ENCODE measurements at regions not wholly inside any gene's neighbourhood (a gene's known extent, or its start where the extent isn't known, plus 50 kb on each side); places are given as distances from the start of the nearest gene placed in this dataset.

- ATAC-seq, result no peak
- peak overlapping the region; percentile 47 for H3K27ac Mint-ChIP-seq
- no peak for DNase-seq
- H3K36me3 Mint-ChIP-seq (ENCODE audit: low read depth), result no peaks in the 10 kb centered on the region
- no peaks in the 10 kb centered on the region for H3K27me3 Mint-ChIP-seq
- H3K4me3 Mint-ChIP-seq, result no peak overlapping the region
- no peaks in the 10 kb centered on the region for H3K4me1 Mint-ChIP-seq
- no peaks in the 10 kb centered on the region for H3K9me3 ChIP-seq (ENCODE audit: control insufficient read depth, low read length, poor library complexity, severe bottlenecking)
Observed at GRCh38 chrX:38746102-38746501, 55.2 kb upstream of the MID1IP1 start.

GRCh38 chrX:38750551-38750950 lies 50.7 kb upstream of the MID1IP1 start:
- ATAC-seq, result no peak
- no peak overlapping the region for H3K27ac Mint-ChIP-seq
- no peaks in the 10 kb centered on the region for H3K4me1 Mint-ChIP-seq
- H3K9me3 ChIP-seq (ENCODE audit: control insufficient read depth, low read length, poor library complexity, severe bottlenecking), result no peaks in the 10 kb centered on the region
- H3K4me3 Mint-ChIP-seq, result no peak overlapping the region
- no peak for DNase-seq
- H3K27me3 Mint-ChIP-seq, result no peaks in the 10 kb centered on the region
- no peaks in the 10 kb centered on the region for H3K36me3 Mint-ChIP-seq (ENCODE audit: low read depth)

All from T-helper 17 cell (primary cell).